HG02678 (cell line): ENCODE measurements at regions not wholly inside any gene's neighbourhood (a gene's known extent, or its start where the extent isn't known, plus 50 kb on each side); places are given as distances from the start of the nearest gene placed in this dataset.
"Not testable (repeated sequence)": the region's sequence is repeated elsewhere in the genome, so short reads cannot be mapped to it uniquely, and the experiment has no call there.

Source experiments
- ATAC-seq: cut with Tn5 transposase; IDR thresholded peaks from one replicate; pipeline ENCODE4 v1.9.1; 2021; ENCODE audit warnings: mild to moderate bottlenecking, moderate library complexity; ENCODE audit not compliant: unreplicated experiment

DNA sequence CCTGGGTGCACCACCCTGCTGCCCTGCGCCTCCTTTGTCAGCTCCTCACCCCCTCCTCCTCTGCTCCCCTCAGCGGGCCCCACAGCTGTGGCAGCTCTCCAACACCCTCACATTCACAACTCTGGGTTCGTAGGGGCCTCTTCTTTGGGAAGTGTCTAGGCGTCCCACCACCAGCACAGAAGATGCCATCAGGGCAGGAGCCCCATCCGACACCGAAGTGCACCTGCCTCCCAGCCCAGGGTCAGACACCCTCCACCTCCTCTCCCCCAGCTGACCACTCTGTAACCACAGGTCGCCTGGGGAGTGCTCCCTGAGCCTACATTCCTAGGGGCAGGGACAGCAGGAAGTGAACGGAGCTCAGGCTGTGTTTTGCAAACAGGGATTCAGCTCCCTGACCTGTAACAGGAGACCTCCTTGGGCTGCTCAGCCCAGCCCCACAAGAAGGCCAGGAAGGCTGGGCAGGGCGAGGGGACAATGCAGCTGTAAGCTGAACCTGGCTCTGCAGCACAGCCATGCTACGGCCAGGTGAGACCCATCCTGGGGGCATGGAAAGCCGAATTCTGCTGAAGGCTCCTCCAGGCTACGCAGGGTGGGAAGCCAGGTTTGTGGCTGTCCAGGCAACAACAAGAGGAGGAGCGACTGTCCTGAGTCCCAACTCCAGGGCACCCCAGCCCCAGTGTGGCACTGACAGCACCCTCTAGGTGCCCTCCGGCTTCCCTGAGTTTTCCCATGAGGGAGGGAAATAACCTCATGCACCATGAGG is 269.0 kb downstream of the GOLGA6L6 start:
- ATAC-seq: no peak

- ATAC-seq: no peak
Measured at GRCh38 chr15:20271647-20272046, 270.0 kb downstream of the GOLGA6L6 start.

- ATAC-seq: not testable (repeated sequence)
Measured at GRCh38 chr15:20269956-20270355, 271.6 kb downstream of the GOLGA6L6 start.

DNA sequence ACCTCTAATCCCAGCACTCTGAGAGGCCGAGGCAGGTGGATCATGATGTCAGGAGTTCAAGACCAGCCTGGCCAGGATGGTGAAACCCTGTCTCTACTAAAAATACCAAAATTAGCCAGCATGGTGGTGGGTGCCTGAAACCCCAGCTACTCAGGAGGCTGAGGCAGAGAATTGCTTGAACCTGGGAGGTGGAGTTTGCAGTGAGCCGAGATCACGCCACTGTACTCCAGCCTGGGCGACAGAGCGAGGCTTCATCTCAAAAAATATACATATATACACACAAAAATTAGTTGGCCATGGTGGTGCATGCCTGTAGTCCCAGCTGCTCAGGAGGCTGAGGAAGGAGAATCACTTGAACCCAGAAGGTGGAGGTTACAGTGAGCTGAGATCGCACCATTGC is 273.6 kb downstream of the GOLGA6L6 start:
- ATAC-seq: not testable (repeated sequence)

DNA sequence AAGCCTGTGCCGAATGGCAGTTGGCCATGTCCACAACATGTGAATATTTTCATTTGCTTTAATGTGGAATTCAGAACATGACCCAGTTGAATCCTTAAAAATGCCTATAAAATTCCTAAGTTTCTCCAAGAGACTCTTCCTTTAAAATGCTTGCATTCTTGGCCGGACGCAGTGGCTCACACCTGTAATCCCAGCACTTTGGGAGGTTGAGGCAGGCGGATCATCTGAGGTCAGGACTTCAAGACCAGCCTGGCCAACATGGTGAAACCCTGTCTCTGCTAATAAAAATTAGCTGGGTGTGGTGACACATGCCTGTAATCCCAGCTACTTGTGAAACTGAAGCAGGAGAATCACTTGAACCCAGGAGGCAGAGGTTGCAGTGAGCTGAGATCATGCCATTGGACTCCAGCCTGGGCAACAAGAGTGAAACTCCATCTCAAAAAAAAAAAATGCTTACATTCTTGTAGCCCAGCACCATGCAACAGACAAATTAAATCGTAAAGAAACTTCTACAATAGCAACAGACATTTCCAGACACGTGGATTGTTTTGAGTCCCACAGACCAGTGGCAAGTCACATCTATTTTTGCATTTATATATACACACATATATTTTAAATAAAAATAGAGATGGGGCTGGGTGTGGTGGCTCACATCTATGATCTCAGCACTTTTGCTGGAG is 274.4 kb downstream of the GOLGA6L6 start:
- not testable (repeated sequence) for ATAC-seq

DNA sequence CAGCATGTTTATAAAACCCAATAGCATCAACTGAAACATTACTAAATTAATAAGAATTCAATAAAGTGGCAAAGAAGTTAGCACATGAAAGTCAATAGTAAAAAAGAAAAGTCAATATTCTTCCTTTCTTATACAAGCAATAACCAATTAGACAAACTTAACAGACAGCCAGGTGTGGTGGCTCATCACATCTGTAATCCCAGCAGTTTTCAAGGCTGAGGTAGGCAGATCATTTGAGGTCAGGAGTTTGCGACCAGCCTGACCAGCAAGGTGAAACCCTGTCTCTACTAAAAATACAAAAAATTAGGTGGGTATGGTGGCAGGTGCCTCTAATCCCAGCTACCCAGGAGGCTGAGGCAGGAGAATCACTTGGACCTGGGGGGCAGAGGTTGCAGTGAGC is 275.9 kb downstream of the GOLGA6L6 start:
- ATAC-seq: not testable (repeated sequence)

DNA sequence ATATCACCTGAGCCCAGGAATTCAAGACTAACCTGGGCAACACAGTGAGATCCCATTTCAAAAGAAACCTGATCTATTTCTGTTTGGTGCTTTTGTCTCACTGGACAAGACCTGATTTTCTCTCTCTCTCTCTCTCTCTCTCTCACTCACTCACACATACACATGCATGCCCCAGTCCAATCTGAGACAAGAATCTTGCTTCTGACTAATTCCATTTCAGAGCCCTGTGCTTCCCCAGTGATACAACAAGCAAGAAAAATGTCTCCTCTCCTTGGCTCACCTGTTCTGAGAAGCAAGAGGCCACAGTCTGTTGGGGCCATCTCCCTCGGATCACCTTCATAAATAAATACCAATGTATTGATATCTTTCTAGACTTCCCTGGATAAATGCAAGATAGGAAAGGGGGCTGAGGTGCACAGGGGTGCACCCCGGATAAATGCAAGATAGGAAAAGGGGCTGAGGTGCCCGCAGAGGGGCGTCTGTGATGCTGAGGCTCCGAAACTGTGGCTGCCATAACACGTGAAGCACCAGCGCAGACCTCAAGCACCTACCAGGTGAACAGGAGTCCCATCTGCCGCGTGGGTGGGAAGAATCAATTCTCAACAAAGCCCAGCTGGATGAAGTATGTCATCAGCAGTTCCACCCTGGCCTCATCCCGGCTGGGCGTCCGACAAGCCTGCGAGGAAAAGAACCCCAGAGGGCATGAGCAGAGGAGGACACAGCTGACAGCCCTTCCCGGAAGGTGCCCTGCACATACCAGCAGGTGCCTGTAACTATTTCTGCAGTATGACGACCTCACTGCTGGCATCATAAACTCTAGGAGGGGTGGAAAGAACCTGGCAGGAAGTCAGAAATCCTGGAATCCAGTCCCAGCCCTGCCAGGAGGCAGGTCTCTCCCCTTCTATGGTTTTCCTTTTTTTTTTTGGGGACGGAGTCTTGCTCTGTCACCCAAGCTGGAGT is 280.0 kb downstream of the GOLGA6L6 start:
- ATAC-seq: not testable (repeated sequence)

GRCh38 chr15:20260650-20261049 is 280.9 kb downstream of the GOLGA6L6 start:
- ATAC-seq: not testable (repeated sequence)

GRCh38 chr15:20259559-20260190 is 281.9 kb downstream of the GOLGA6L6 start:
- ATAC-seq: not testable (repeated sequence)

- not testable (repeated sequence) for ATAC-seq
Measured at GRCh38 chr15:20256394-20256793, 285.2 kb downstream of the GOLGA6L6 start.

GRCh38 chr15:20255641-20256040 is 286.0 kb downstream of the GOLGA6L6 start:
- not testable (repeated sequence) for ATAC-seq

GRCh38 chr15:20253047-20253615 is 288.5 kb downstream of the GOLGA6L6 start:
- ATAC-seq: not testable (repeated sequence)

GRCh38 chr15:20252040-20252439 is 289.6 kb downstream of the GOLGA6L6 start:
- ATAC-seq: not testable (repeated sequence)

GRCh38 chr15:20251214-20252005 is 290.2 kb downstream of the GOLGA6L6 start:
- not testable (repeated sequence) for ATAC-seq

DNA sequence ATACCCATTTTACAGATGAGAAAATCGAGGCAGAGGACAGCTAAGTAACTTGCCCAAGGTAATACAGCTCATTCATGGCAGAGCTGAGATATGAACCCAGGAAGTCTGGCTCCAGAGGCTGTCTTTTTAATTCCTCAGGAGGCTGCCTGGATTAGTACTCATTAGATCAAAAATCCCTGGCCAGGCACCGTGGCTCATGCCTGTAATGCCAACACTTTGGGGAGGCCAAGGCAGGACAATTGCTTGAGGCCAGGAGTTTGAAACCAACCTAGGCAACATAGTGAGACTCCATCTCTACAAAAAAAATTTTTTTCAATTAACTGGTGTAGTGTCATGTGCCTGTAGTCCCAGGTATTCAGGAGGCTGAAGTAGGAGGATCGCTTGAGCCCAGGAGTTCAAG is 291.4 kb downstream of the GOLGA6L6 start:
- not testable (repeated sequence) for ATAC-seq

DNA sequence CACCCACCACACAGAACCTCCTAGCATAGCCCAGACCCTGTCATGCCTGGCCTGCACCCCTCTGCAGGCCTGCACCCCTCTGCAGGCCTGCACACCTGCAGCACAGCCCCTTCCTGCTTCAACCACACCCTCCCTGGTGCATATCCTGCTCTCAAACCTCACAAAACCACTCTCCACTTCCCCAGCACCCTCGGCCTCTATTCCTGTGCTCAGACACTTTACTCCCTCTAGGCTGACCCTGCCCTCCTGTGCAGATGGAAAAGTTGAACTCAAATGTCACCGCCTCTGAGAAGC is 292.0 kb downstream of the GOLGA6L6 start:
- ATAC-seq: not testable (repeated sequence)

- not testable (repeated sequence) for ATAC-seq
Measured at GRCh38 chr15:20248434-20248833, 293.2 kb downstream of the GOLGA6L6 start.

DNA sequence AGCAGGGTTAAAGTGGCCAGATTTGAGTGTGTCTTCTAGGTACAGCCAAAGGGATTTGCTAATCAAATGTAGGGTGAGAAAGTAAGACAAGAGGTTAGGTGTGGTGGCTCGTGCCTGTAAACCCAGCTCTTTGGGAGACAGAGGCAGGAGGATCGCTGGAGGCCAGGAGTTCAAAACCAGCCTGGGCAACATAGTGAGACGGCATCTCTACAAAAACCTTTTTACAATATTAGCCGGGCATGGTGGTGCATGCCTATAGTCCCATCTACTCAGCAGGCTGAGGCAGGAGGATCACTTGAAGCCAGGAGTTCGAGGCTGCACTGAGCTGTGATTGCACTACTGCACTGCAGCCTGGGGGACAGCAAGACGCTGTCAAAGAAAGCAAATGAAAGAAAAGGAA is 294.5 kb downstream of the GOLGA6L6 start:
- ATAC-seq: not testable (repeated sequence)

GRCh38 chr15:20246624-20247023 is 295.0 kb downstream of the GOLGA6L6 start:
- ATAC-seq: not testable (repeated sequence)

GRCh38 chr15:20245856-20246255 is 295.7 kb downstream of the GOLGA6L6 start:
- not testable (repeated sequence) for ATAC-seq
